Adrenal gland (tissue), 9 donors: ENCODE measurements at regions not wholly inside any gene's neighbourhood (a gene's known extent, or its start where the extent isn't known, plus 50 kb on each side); places are given as distances from the start of the nearest gene placed in this dataset.

ENCODE experiments used
- DNase-seq, 7 donors: peaks; one replicate each; pipeline ENCODE4 v3.0.0-alpha.2; 2019 to 2020
- H3K27ac ChIP-seq, 5 donors: fragments of 200-600 bp; sonication (generic) in 4 of 5; 1 replicate in 3 of 5; 2 replicates in 2 of 5; pipeline versions ENCODE4 v1.5.1 to v1.8.0; 2016 to 2020; ENCODE audit warnings: mild to moderate bottlenecking in 1 of 5
- H3K27me3 ChIP-seq: fragments of 200-600 bp; 2 replicates; pipeline ENCODE4 v1.8.0; 2021
- H3K36me3 ChIP-seq, 2 donors: fragments of 200-600 bp; replicated peaks in 1 of 2; 1 replicate in 1 of 2; 2 replicates in 1 of 2; pipeline versions ENCODE4 v1.5.1 to v1.8.0; 2018 to 2022
- H3K4me1 ChIP-seq, 2 donors: fragments of 200-600 bp; replicated peaks in 1 of 2; 1 replicate in 1 of 2; 2 replicates in 1 of 2; pipeline versions ENCODE4 v1.5.1 to v1.8.0; 2018 to 2021
- H3K4me3 ChIP-seq, 4 donors: fragments of 200-600 bp; sonication (generic) in 3 of 4; one replicate each; pipeline ENCODE4 v1.5.1; 2016 to 2018
- H3K9me3 ChIP-seq, 3 donors: fragments of 200-600 bp; sonication (generic) in 1 of 3; replicated peaks in 1 of 3; 1 replicate in 2 of 3; 2 replicates in 1 of 3; pipeline versions ENCODE4 v1.5.1 to v1.8.0; 2016 to 2021
- POLR2A ChIP-seq, 2 donors: fragments of 450-650 bp; IDR thresholded peaks; one replicate each; pipeline ENCODE4 v1.6.1; 2017; ENCODE audit warnings: antibody characterized with exemption in 2 of 2, mild to moderate bottlenecking in 2 of 2, moderate library complexity in 1 of 2
- WGBS, 4 donors: extraction: QIAGEN DNeasy Blood & Tissue Kit in 2 of 4; methylation state at CpG; one replicate each; pipeline versions ENCODE4 v1.1.5 to v1.1.7; 2013 to 2017; 5-methylcytosine and 5-hydroxymethylcytosine counted together
- intact Hi-C, 2 donors: fragments of 100-400 bp; cut with DNase I; formaldehyde crosslinking; loops; one replicate each; pipeline versions ENCODE4 v1.14.1 to v1.15.0; 2022 to 2023
- TF ChIP-seq, protein P1 (sequence below), 6 experiments: fragments of 450-650 bp in 4 of 6; fragments of 200-600 bp in 2 of 6; sonication (generic) in 1 of 6; IDR thresholded peaks; 1 replicate in 5 of 6; 2 replicates in 1 of 6; pipeline versions ENCODE4 v1.5.1 to v1.8.0; 2016 to 2021; ENCODE audit warnings: antibody characterized with exemption in 6 of 6, mild to moderate bottlenecking in 2 of 6, moderate library complexity in 1 of 6
- donor health status: healthy with polysubstance abuse.
- donor health status: Bipolar disorder and iron deficiency.
- donor health status: DM: yes; HTN: yes; CAD: no.
- donor health status: DM: no; HTN: no; CAD: no.
- donor health status: DM: no; HTN: no; CAD: no.

DNA sequence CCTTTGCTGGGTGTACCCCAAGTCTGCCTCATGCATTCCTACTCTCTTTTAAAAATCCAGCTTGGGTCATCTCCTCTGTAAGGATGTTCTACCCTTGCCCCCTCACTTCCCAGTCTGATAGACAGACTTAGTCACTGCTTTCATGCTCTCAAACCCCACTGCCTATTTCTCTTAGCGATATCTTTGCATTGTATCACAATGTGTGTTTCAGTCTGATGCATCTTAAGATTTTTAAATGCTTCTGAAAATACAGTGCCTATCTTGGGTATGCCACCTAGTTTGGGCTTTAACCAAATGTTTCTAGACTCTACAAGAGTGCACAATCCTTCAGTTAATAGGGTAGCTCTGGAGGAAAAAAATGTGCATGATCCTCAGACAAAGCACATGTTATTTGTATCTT, 97.8 kb downstream of the SNX18 start:
- Histone ChIP-seq H3K27me3 (no peaks in the 10 kb centered on the region), H3K9me3 (no peaks in the 10 kb centered on the region), H3K36me3 (no peaks in the 10 kb centered on the region), H3K4me3 (no peak overlapping the region), H3K27ac (no peak overlapping the region), H3K4me1 (peaks cover 0 to 10% of the 10 kb centered on the region in 2 donors)
- TF ChIP-seq POLR2A (IDR thresholded peaks at IDR 0.05): no peak
- TF ChIP-seq, protein P1, sequence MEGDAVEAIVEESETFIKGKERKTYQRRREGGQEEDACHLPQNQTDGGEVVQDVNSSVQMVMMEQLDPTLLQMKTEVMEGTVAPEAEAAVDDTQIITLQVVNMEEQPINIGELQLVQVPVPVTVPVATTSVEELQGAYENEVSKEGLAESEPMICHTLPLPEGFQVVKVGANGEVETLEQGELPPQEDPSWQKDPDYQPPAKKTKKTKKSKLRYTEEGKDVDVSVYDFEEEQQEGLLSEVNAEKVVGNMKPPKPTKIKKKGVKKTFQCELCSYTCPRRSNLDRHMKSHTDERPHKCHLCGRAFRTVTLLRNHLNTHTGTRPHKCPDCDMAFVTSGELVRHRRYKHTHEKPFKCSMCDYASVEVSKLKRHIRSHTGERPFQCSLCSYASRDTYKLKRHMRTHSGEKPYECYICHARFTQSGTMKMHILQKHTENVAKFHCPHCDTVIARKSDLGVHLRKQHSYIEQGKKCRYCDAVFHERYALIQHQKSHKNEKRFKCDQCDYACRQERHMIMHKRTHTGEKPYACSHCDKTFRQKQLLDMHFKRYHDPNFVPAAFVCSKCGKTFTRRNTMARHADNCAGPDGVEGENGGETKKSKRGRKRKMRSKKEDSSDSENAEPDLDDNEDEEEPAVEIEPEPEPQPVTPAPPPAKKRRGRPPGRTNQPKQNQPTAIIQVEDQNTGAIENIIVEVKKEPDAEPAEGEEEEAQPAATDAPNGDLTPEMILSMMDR (IDR thresholded peaks at IDR 0.05): no peak
- WGBS, 4 donors: 93 to 100% (median 97%) methylated on average over 1 of the region's 1 CpG
- no peak for DNase-seq
- intact Hi-C loops: no loop called here

DNA sequence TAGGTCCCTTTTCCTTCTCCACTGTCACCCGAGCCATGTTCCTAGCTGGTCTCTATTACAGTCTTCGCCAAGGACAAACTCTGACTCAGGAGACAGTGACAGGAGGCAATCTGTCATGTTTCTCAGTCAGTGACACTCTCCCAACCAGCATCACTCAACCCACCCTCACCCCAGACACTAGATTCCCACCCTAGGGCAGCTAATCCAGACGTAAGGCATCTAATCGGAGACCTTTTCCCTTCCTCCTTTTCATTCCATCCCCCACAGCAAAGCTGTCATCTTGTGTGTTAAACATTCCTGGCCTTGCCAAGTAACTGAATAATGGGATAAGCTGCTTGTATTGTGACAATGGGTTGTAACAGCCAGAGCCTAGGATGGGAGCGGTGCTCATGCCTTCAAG, 95.2 kb downstream of the SNX18 start:
- TF ChIP-seq, protein P1 (IDR thresholded peaks at IDR 0.05): no peak
- TF ChIP-seq POLR2A (IDR thresholded peaks at IDR 0.05): no peak
- peak in 1 of 7 donors; percentile 21 for DNase-seq
- no peaks in the 10 kb centered on the region for H3K36me3 ChIP-seq
- intact Hi-C loops: no loop called here
- WGBS, 4 donors: 48 to 57% (median 55%) methylated on average over 5 of the region's 5 CpGs
- no peak overlapping the region for H3K4me3 ChIP-seq
- no peaks in the 10 kb centered on the region for H3K9me3 ChIP-seq
- H3K4me1 ChIP-seq: peaks cover 0 to 10% of the 10 kb centered on the region in 2 donors
- H3K27me3 ChIP-seq: no peaks in the 10 kb centered on the region
- no peak overlapping the region for H3K27ac ChIP-seq

DNA sequence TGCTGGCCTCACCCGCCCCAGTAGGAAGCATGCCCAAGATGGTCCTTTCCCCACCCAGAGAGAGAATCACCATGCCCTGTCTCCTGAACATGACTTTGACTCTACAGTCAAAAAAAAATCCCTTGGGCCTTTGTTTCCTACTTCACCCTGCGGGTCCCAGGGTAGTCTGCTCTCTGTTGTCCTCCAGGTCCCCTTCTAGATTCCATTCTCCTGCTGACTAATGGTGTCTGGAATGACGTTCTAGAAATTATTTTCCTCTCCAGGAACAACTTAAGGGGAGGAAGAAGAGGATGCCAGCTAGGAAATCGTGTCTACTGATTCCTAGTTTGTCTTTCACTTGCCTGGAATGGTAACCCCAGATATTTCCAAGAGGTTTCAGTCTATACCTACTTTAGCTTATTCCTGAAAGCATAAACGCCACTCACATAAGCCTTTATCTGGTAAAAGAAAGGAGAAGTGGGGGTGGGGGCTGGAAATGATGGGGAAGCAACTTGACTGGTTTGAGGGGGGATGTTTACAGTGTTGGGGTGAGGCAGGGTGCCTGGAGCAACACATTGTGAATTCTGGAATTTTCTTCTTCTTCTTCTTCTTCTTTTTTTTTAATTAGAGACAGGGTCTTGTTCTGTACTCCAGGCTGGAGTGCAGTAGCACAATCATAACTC, 93.9 kb downstream of the SNX18 start:
- DNase-seq: no peak
- no peak overlapping the region for H3K27ac ChIP-seq
- intact Hi-C loops: no loop called here
- no peaks in the 10 kb centered on the region for H3K9me3 ChIP-seq
- H3K27me3 ChIP-seq: no peaks in the 10 kb centered on the region
- TF ChIP-seq POLR2A (IDR thresholded peaks at IDR 0.05): no peak
- TF ChIP-seq, protein P1 (IDR thresholded peaks at IDR 0.05): no peak
- H3K4me1 ChIP-seq: peaks cover 0 to 10% of the 10 kb centered on the region in 2 donors
- H3K4me3 ChIP-seq: no peak overlapping the region
- 58 to 76% (median 63%) methylated on average over 5 of the region's 5 CpGs for WGBS, 4 donors
- H3K36me3 ChIP-seq: no peaks in the 10 kb centered on the region

- Histone ChIP-seq H3K4me1 (peaks cover 0 to 5% of the 10 kb centered on the region in 2 donors), H3K27ac (no peak overlapping the region), H3K27me3 (no peaks in the 10 kb centered on the region), H3K9me3 (no peaks in the 10 kb centered on the region), H3K4me3 (no peak overlapping the region), H3K36me3 (no peaks in the 10 kb centered on the region)
- TF ChIP-seq POLR2A (IDR thresholded peaks at IDR 0.05): no peak
- TF ChIP-seq, protein P1 (IDR thresholded peaks at IDR 0.05): no peak
- intact Hi-C loops: no loop called here
- DNase-seq: no peak
- WGBS, 4 donors: 69 to 75% (median 71%) methylated on average over 6 of the region's 6 CpGs
Observed at GRCh38 chr5:54610197-54610944, 92.8 kb downstream of the SNX18 start.
